WTC11 (cell line): ENCODE measurements at regions not wholly inside any gene's neighbourhood (a gene's known extent, or its start where the extent isn't known, plus 50 kb on each side); places are given as distances from the start of the nearest gene placed in this dataset.

Experiments
- ATAC-seq: fragments of 200-7000 bp; cut with Tn5 transposase; 2 replicates; pipeline ENCODE4 v1.10.0; 2021; ENCODE audit warnings: mild to moderate bottlenecking, moderate library complexity
- CTCF ChIA-PET: fragments of 300-600 bp; sonication (Branson Sonifier 250); formaldehyde crosslinking; loops from one replicate; lab custom pipeline; 2021; ENCODE audit warnings: antibody characterized with exemption; lab: Charles Lee
- POLR2A ChIA-PET: fragments of 350-600 bp; sonication (Branson Sonifier 250); formaldehyde crosslinking; loops from one replicate; lab custom pipeline; 2021; ENCODE audit warnings: antibody characterized with exemption; lab: Charles Lee
- DNase-seq: peaks from one replicate; pipeline ENCODE4 v3.0.0; 2021; ENCODE audit warnings: low spot score
- H3K27ac Mint-ChIP-seq: 2 replicates; pipeline ENCODE4 v1.8.0; 2021; ENCODE audit warnings: mixed read lengths
- H3K27me3 Mint-ChIP-seq: 2 replicates; pipeline ENCODE4 v1.8.0; 2021; ENCODE audit warnings: low read depth, mild to moderate bottlenecking, moderate library complexity, mixed read lengths
- H3K36me3 Mint-ChIP-seq: 2 replicates; pipeline ENCODE4 v1.8.0; 2021; ENCODE audit warnings: mixed read lengths
- H3K4me1 Mint-ChIP-seq: 2 replicates; pipeline ENCODE4 v1.8.0; 2022; ENCODE audit warnings: mixed read lengths
- H3K4me3 Mint-ChIP-seq: 2 replicates; pipeline ENCODE4 v1.8.0; 2021; ENCODE audit warnings: mild to moderate bottlenecking, moderate library complexity, mixed read lengths
- H3K9me3 Mint-ChIP-seq: 2 replicates; pipeline ENCODE4 v1.8.0; 2021; ENCODE audit warnings: mixed read lengths
- ETV6 ChIP-seq: sonication (generic); formaldehyde crosslinking; IDR thresholded peaks from 2 replicates; pipeline ENCODE4 v1.8.1; 2022; ENCODE audit warnings: mild to moderate bottlenecking, missing genetic modification reagents
- FOXP1 ChIP-seq: sonication (generic); formaldehyde crosslinking; IDR thresholded peaks from 2 replicates; pipeline ENCODE4 v1.8.0; 2022; ENCODE audit warnings: missing genetic modification reagents, mild to moderate bottlenecking, moderate library complexity, borderline replicate concordance
- GTF2I ChIP-seq: fragments of 250-450 bp; sonication (Bioruptor Pico); conservative IDR thresholded peaks from 2 replicates; pipeline ENCODE4 v1.4.0; 2021; ENCODE audit warnings: mild to moderate bottlenecking
- KAT7 ChIP-seq: sonication (generic); formaldehyde crosslinking; IDR thresholded peaks from 2 replicates; pipeline ENCODE4 v1.8.1; 2023; ENCODE audit warnings: missing genetic modification reagents, mild to moderate bottlenecking, borderline replicate concordance
- NFATC4 ChIP-seq: fragments of 250-450 bp; sonication (Bioruptor Pico); IDR thresholded peaks from 2 replicates; pipeline ENCODE4 v1.9.0; 2021; ENCODE audit warnings: mild to moderate bottlenecking
- NFE2L1 ChIP-seq: sonication (generic); formaldehyde crosslinking; IDR thresholded peaks from 2 replicates; pipeline ENCODE4 v1.8.1; 2023; ENCODE audit warnings: missing genetic modification reagents
- NR1H2 ChIP-seq: sonication (generic); formaldehyde crosslinking; IDR thresholded peaks from 2 replicates; pipeline ENCODE4 v1.9.0; 2021; ENCODE audit warnings: mild to moderate bottlenecking, moderate library complexity, missing genetic modification reagents
- RORB ChIP-seq: fragments of 250-450 bp; sonication (Bioruptor Pico); IDR thresholded peaks from 2 replicates; pipeline ENCODE4 v1.9.0; 2021; ENCODE audit warnings: mild to moderate bottlenecking
- SMAD3 ChIP-seq: sonication (generic); formaldehyde crosslinking; IDR thresholded peaks from 2 replicates; pipeline ENCODE4 v1.8.0; 2022; ENCODE audit warnings: missing genetic modification reagents, mild to moderate bottlenecking, borderline replicate concordance
- TCF7 ChIP-seq: sonication (generic); formaldehyde crosslinking; IDR thresholded peaks from 2 replicates; pipeline ENCODE4 v1.8.0; 2022; ENCODE audit warnings: mild to moderate bottlenecking, low read depth, missing genetic modification reagents, moderate library complexity
- ZNF671 ChIP-seq: fragments of 250-450 bp; sonication (Bioruptor Pico); IDR thresholded peaks from 2 replicates; pipeline ENCODE4 v1.8.0; 2021; ENCODE audit warnings: mild to moderate bottlenecking
- TF ChIP-seq, protein P1 (sequence below): sonication (generic); formaldehyde crosslinking; IDR thresholded peaks from 2 replicates; pipeline ENCODE4 v1.8.1; 2023; ENCODE audit warnings: mild to moderate bottlenecking, missing genetic modification reagents
- TF ChIP-seq, protein P2 (sequence below): fragments of 250-450 bp; sonication (Bioruptor Pico); IDR thresholded peaks from 2 replicates; pipeline ENCODE4 v1.9.0; 2021; ENCODE audit warnings: mild to moderate bottlenecking
- TF ChIP-seq, protein P3 (sequence below): sonication (generic); formaldehyde crosslinking; IDR thresholded peaks from 2 replicates; pipeline ENCODE4 v1.8.1; 2022; ENCODE audit warnings: missing genetic modification reagents, borderline replicate concordance
- TF ChIP-seq, protein P4 (sequence below): fragments of 250-450 bp; sonication (Bioruptor Pico); conservative IDR thresholded peaks from 2 replicates; pipeline ENCODE4 v1.9.0; 2021; ENCODE audit warnings: mild to moderate bottlenecking
- TF ChIP-seq, protein P5 (sequence below): sonication (generic); formaldehyde crosslinking; IDR thresholded peaks from 2 replicates; pipeline ENCODE4 v1.8.1; 2023; ENCODE audit warnings: mild to moderate bottlenecking, missing genetic modification reagents, borderline replicate concordance
- TF ChIP-seq, protein P6 (sequence below): fragments of 250-450 bp; sonication (Bioruptor Pico); IDR thresholded peaks from 2 replicates; pipeline ENCODE4 v1.9.0; 2021; ENCODE audit warnings: moderate library complexity, mild to moderate bottlenecking, inconsistent platforms, borderline replicate concordance

DNA sequence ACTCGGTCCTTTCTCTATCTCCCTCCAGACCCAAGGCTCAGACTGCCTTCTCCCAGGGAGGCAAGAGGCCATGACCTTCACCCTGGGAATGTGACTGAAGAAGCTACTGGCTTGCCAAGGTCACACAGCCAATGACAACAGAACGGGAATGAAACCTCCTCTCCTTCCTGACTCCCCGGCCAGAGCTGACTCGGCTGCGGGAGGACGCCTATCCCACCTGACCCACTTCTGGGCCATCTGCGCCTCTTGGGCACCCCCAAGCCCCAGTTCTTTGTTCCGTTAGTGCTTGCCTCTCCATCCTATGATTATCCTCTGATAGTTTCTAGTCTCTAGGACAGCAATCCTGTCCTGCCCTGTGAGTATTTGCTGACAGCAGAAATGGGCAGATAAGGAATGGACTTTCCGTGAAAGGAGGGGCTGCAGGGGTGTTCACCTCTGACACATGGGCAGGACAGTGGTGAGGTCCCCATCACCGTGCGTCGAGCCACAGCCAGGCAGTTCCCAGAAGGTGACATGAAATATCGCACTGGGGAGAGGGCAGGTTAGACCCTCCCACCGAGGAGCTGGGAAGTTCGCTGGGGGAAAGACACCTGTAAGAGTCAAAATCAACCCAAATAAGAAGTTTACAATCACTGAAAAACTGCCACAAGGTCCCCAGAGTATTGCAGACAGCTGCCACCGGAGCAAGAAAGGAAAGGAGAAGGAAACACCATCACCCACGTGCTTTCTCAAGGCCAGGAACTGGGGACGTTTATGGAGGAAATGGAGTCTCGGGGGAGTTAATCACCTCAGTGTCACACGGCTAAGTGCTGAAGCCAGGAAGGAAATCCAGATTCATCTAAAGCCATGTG, 63.0 kb downstream of the INSIG1 start:
- POLR2A ChIA-PET: no interaction called here
- Mint-ChIP-seq H3K4me1 (peaks cover 27% of the 10 kb centered on the region), H3K4me3 (no peak overlapping the region), H3K27me3 (peaks cover 40% of the 10 kb centered on the region), H3K36me3 (no peaks in the 10 kb centered on the region; the same call in 1 of the 2 replicates), H3K9me3 (no peaks in the 10 kb centered on the region), H3K27ac (no peak overlapping the region)
- DNase-seq (no peak), ATAC-seq (no peak)
- CTCF ChIA-PET: interaction anchor here (1.9 kb wide), 1 partner anchor 16 kb away, joined by 7 read pairs; no protein-coding TSS in a partner anchor
- TF ChIP-seq ZNF671 (no peak), FOXP1 (CRISPR knock-in tag) (no peak), ETV6 (CRISPR knock-in tag) (no peak), KAT7 (CRISPR knock-in tag) (no peak), NFE2L1 (no peak), SMAD3 (CRISPR knock-in tag) (no peak), NR1H2 (CRISPR knock-in tag) (no peak)
- TF ChIP-seq, protein P1, sequence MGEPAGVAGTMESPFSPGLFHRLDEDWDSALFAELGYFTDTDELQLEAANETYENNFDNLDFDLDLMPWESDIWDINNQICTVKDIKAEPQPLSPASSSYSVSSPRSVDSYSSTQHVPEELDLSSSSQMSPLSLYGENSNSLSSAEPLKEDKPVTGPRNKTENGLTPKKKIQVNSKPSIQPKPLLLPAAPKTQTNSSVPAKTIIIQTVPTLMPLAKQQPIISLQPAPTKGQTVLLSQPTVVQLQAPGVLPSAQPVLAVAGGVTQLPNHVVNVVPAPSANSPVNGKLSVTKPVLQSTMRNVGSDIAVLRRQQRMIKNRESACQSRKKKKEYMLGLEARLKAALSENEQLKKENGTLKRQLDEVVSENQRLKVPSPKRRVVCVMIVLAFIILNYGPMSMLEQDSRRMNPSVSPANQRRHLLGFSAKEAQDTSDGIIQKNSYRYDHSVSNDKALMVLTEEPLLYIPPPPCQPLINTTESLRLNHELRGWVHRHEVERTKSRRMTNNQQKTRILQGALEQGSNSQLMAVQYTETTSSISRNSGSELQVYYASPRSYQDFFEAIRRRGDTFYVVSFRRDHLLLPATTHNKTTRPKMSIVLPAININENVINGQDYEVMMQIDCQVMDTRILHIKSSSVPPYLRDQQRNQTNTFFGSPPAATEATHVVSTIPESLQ (CRISPR knock-in tag): no peak
- TF ChIP-seq, protein P2, sequence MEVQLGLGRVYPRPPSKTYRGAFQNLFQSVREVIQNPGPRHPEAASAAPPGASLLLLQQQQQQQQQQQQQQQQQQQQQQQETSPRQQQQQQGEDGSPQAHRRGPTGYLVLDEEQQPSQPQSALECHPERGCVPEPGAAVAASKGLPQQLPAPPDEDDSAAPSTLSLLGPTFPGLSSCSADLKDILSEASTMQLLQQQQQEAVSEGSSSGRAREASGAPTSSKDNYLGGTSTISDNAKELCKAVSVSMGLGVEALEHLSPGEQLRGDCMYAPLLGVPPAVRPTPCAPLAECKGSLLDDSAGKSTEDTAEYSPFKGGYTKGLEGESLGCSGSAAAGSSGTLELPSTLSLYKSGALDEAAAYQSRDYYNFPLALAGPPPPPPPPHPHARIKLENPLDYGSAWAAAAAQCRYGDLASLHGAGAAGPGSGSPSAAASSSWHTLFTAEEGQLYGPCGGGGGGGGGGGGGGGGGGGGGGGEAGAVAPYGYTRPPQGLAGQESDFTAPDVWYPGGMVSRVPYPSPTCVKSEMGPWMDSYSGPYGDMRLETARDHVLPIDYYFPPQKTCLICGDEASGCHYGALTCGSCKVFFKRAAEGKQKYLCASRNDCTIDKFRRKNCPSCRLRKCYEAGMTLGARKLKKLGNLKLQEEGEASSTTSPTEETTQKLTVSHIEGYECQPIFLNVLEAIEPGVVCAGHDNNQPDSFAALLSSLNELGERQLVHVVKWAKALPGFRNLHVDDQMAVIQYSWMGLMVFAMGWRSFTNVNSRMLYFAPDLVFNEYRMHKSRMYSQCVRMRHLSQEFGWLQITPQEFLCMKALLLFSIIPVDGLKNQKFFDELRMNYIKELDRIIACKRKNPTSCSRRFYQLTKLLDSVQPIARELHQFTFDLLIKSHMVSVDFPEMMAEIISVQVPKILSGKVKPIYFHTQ (CRISPR knock-in tag): no peak
- TF ChIP-seq, protein P3, sequence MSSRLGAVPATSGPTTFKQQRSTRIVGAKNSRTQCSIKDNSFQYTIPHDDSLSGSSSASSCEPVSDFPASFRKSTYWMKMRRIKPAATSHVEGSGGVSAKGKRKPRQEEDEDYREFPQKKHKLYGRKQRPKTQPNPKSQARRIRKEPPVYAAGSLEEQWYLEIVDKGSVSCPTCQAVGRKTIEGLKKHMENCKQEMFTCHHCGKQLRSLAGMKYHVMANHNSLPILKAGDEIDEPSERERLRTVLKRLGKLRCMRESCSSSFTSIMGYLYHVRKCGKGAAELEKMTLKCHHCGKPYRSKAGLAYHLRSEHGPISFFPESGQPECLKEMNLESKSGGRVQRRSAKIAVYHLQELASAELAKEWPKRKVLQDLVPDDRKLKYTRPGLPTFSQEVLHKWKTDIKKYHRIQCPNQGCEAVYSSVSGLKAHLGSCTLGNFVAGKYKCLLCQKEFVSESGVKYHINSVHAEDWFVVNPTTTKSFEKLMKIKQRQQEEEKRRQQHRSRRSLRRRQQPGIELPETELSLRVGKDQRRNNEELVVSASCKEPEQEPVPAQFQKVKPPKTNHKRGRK: no peak

DNA sequence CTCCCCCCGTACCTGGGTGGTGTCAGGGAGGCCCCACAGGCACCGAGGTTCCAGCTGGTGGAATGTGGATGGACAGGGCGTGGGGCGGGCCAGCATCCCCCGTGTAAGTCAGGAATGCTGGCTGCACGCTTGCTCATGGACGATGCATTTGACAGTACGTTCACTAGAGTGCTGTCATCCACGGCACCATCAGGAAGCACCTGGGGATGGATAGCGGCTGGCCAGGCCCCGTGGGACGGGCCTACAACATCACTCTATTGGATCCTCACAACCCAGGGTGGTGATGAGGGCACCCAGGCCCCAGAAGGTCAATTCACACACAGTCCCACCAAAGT, 63.6 kb downstream of the INSIG1 start:
- CTCF ChIA-PET: interaction anchor here (1.9 kb wide), 1 partner anchor 16 kb away, joined by 7 read pairs; no protein-coding TSS in a partner anchor
- no peak overlapping the region for H3K4me3 Mint-ChIP-seq
- peaks cover 27% of the 10 kb centered on the region for H3K4me1 Mint-ChIP-seq
- DNase-seq (no peak), ATAC-seq (no peak)
- no peak overlapping the region for H3K27ac Mint-ChIP-seq
- POLR2A ChIA-PET: no interaction called here
- H3K36me3 Mint-ChIP-seq: no peaks in the 10 kb centered on the region; the same call in 1 of the 2 replicates
- H3K27me3 Mint-ChIP-seq: peaks cover 40% of the 10 kb centered on the region
- H3K9me3 Mint-ChIP-seq: no peaks in the 10 kb centered on the region
- TF ChIP-seq, protein P4, sequence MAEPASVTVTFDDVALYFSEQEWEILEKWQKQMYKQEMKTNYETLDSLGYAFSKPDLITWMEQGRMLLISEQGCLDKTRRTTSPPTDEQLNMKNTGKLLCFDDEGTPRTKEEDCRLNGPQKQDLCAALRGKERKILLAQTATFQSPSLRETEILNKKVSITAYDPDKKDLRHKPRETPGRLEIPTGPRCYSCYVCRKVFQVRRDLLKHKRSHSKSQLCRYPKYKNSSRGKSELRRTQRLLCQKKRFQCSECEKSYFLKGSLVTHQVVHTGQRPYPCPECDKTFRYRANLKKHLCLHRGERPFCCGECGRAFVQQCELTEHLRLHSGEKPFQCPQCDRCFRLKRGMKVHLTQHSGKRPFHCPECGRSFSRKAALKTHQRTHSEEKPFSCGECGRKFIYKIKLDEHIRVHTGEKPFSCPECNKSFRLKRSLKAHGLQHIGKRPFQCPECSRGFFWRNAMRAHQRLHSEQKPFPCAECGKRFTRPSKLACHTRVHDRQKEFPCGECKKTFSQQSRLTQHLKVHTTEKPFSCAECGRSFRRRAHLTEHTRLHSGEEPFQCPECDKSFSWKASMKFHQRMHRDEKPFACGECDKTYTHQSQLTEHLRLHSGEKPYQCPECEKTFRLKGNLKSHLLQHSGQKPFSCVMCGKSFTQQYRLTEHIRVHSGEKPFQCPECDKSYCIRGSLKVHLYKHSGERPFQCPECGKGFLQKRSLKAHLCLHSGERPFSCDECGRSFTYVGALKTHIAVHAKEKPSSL (CRISPR knock-in tag): no peak
- TF ChIP-seq ZNF671 (no peak), TCF7 (no peak), GTF2I (CRISPR knock-in tag) (no peak), ETV6 (CRISPR knock-in tag) (no peak), NFATC4 (CRISPR knock-in tag) (no peak), NFE2L1 (no peak), SMAD3 (CRISPR knock-in tag) (no peak), RORB (CRISPR knock-in tag) (no peak)
- TF ChIP-seq, protein P5, sequence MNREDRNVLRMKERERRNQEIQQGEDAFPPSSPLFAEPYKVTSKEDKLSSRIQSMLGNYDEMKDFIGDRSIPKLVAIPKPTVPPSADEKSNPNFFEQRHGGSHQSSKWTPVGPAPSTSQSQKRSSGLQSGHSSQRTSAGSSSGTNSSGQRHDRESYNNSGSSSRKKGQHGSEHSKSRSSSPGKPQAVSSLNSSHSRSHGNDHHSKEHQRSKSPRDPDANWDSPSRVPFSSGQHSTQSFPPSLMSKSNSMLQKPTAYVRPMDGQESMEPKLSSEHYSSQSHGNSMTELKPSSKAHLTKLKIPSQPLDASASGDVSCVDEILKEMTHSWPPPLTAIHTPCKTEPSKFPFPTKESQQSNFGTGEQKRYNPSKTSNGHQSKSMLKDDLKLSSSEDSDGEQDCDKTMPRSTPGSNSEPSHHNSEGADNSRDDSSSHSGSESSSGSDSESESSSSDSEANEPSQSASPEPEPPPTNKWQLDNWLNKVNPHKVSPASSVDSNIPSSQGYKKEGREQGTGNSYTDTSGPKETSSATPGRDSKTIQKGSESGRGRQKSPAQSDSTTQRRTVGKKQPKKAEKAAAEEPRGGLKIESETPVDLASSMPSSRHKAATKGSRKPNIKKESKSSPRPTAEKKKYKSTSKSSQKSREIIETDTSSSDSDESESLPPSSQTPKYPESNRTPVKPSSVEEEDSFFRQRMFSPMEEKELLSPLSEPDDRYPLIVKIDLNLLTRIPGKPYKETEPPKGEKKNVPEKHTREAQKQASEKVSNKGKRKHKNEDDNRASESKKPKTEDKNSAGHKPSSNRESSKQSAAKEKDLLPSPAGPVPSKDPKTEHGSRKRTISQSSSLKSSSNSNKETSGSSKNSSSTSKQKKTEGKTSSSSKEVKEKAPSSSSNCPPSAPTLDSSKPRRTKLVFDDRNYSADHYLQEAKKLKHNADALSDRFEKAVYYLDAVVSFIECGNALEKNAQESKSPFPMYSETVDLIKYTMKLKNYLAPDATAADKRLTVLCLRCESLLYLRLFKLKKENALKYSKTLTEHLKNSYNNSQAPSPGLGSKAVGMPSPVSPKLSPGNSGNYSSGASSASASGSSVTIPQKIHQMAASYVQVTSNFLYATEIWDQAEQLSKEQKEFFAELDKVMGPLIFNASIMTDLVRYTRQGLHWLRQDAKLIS (CRISPR knock-in tag): no peak
- TF ChIP-seq, protein P6, sequence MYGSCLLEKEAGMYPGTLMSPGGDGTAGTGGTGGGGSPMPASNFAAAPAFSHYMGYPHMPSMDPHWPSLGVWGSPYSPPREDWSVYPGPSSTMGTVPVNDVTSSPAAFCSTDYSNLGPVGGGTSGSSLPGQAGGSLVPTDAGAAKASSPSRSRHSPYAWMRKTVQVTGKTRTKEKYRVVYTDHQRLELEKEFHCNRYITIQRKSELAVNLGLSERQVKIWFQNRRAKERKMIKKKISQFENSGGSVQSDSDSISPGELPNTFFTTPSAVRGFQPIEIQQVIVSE: no peak
